ENCODE measurements at regions not wholly inside any gene's neighbourhood (a gene's known extent, or its start where the extent isn't known, plus 50 kb on each side); places are given as distances from the start of the nearest gene placed in this dataset.

- Mint-ChIP-seq H3K9me3 (ENCODE audit: low read depth) (peaks cover 11% of the 10 kb centered on the region), H3K27ac (ENCODE audit: unreplicated experiment) (no peak overlapping the region), H3K4me1 (ENCODE audit: low read depth) (peaks cover 9% of the 10 kb centered on the region), H3K4me3 (ENCODE audit: unreplicated experiment) (no peak overlapping the region), H3K27me3 (ENCODE audit: low read depth) (no peaks in the 10 kb centered on the region), H3K36me3 (ENCODE audit: low read depth) (peaks cover 5% of the 10 kb centered on the region)
- TF ChIP-seq CTCF (IDR thresholded peaks at IDR 0.05) = no peak
- DNase-seq (ENCODE audit: low spot score) = no peak
These were observed 377.5 kb downstream of the LMO4 start for GRCh38 chr1:87706203-87706602.

GRCh38 chr1:87706779-87707228, 378.1 kb downstream of the LMO4 start:
- peaks cover 4% of the 10 kb centered on the region for H3K36me3 Mint-ChIP-seq (ENCODE audit: low read depth)
- H3K27me3 Mint-ChIP-seq (ENCODE audit: low read depth) = no peaks in the 10 kb centered on the region
- peaks cover 9% of the 10 kb centered on the region for H3K4me1 Mint-ChIP-seq (ENCODE audit: low read depth)
- no peak overlapping the region for H3K27ac Mint-ChIP-seq (ENCODE audit: unreplicated experiment)
- no peak overlapping the region for H3K4me3 Mint-ChIP-seq (ENCODE audit: unreplicated experiment)
- DNase-seq (ENCODE audit: low spot score) = no peak
- TF ChIP-seq CTCF (IDR thresholded peaks at IDR 0.05) = no peak
- H3K9me3 Mint-ChIP-seq (ENCODE audit: low read depth) = peaks cover 9% of the 10 kb centered on the region

GRCh38 chr1:87707411-87707810, 378.7 kb downstream of the LMO4 start:
- no peak overlapping the region for H3K4me3 Mint-ChIP-seq (ENCODE audit: unreplicated experiment)
- H3K27me3 Mint-ChIP-seq (ENCODE audit: low read depth) = no peaks in the 10 kb centered on the region
- H3K4me1 Mint-ChIP-seq (ENCODE audit: low read depth) = peaks cover 9% of the 10 kb centered on the region
- H3K27ac Mint-ChIP-seq (ENCODE audit: unreplicated experiment) = no peak overlapping the region
- no peak for DNase-seq (ENCODE audit: low spot score)
- TF ChIP-seq CTCF (IDR thresholded peaks at IDR 0.05) = no peak
- peaks cover 3% of the 10 kb centered on the region for H3K36me3 Mint-ChIP-seq (ENCODE audit: low read depth)
- peaks cover 7% of the 10 kb centered on the region for H3K9me3 Mint-ChIP-seq (ENCODE audit: low read depth)

- TF ChIP-seq CTCF (IDR thresholded peaks at IDR 0.05) = no peak
- Mint-ChIP-seq H3K27ac (ENCODE audit: unreplicated experiment) (no peak overlapping the region), H3K27me3 (ENCODE audit: low read depth) (no peaks in the 10 kb centered on the region), H3K4me1 (ENCODE audit: low read depth) (no peaks in the 10 kb centered on the region), H3K36me3 (ENCODE audit: low read depth) (no peaks in the 10 kb centered on the region), H3K9me3 (ENCODE audit: low read depth) (peaks cover 4% of the 10 kb centered on the region), H3K4me3 (ENCODE audit: unreplicated experiment) (no peak overlapping the region)
- DNase-seq (ENCODE audit: low spot score) = no peak
These were observed 383.8 kb downstream of the LMO4 start for GRCh38 chr1:87712261-87713010.

- H3K27me3 Mint-ChIP-seq (ENCODE audit: low read depth) = no peaks in the 10 kb centered on the region
- peaks cover 4% of the 10 kb centered on the region for H3K9me3 Mint-ChIP-seq (ENCODE audit: low read depth)
- H3K4me3 Mint-ChIP-seq (ENCODE audit: unreplicated experiment) = no peak overlapping the region
- no peak overlapping the region for H3K27ac Mint-ChIP-seq (ENCODE audit: unreplicated experiment)
- H3K4me1 Mint-ChIP-seq (ENCODE audit: low read depth) = no peaks in the 10 kb centered on the region
- no peaks in the 10 kb centered on the region for H3K36me3 Mint-ChIP-seq (ENCODE audit: low read depth)
- no peak for DNase-seq (ENCODE audit: low spot score)
- TF ChIP-seq CTCF (IDR thresholded peaks at IDR 0.05) = no peak
These were observed 385.6 kb downstream of the LMO4 start for GRCh38 chr1:87714278-87714677.
